Choroid plexus epithelial cell (primary cell): ENCODE measurements at regions not wholly inside any gene's neighbourhood (a gene's known extent, or its start where the extent isn't known, plus 50 kb on each side); places are given as distances from the start of the nearest gene placed in this dataset.
A peak's percentile ranks its signal among the peaks of the same experiment; 100 is the strongest.

Experiments used
- DNase-seq: peaks from one replicate; pipeline ENCODE4 v3.0.0-alpha.2; 2010; ENCODE audit warnings: low read depth
- H3K4me3 ChIP-seq: 2 replicates; pipeline ENCODE4 v1.5.1; 2011; ENCODE audit warnings: low read depth, mild to moderate bottlenecking, control low read depth, low read length, moderate library complexity
- TF ChIP-seq, protein P1 (sequence below): conservative IDR thresholded peaks from 2 replicates; pipeline ENCODE4 v1.5.1; 2011; ENCODE audit warnings: low read depth, mild to moderate bottlenecking, control low read depth, inconsistent platforms, low read length, moderate library complexity

DNA sequence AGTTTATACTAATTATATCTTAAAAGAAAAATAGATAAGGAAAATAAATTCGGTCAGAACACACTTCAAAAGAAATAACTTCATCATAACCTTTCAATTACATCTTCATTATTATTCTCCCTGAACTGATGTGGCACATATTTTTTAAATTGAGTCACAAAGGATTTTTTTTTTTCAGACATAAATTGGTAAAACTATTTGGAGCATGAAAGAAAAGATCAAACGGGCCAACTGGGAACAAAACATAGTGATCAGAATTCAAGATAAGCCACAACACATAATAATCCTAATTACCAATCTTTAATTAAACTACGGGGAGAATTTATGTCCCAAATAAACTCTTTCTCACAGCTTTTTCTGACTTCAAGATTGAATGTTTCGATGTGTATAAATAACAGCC is 258.2 kb upstream of the MAGI2 start:
- no peak overlapping the region for H3K4me3 ChIP-seq
- DNase-seq: no peak
- TF ChIP-seq, protein P1, sequence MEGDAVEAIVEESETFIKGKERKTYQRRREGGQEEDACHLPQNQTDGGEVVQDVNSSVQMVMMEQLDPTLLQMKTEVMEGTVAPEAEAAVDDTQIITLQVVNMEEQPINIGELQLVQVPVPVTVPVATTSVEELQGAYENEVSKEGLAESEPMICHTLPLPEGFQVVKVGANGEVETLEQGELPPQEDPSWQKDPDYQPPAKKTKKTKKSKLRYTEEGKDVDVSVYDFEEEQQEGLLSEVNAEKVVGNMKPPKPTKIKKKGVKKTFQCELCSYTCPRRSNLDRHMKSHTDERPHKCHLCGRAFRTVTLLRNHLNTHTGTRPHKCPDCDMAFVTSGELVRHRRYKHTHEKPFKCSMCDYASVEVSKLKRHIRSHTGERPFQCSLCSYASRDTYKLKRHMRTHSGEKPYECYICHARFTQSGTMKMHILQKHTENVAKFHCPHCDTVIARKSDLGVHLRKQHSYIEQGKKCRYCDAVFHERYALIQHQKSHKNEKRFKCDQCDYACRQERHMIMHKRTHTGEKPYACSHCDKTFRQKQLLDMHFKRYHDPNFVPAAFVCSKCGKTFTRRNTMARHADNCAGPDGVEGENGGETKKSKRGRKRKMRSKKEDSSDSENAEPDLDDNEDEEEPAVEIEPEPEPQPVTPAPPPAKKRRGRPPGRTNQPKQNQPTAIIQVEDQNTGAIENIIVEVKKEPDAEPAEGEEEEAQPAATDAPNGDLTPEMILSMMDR: no peak

DNA sequence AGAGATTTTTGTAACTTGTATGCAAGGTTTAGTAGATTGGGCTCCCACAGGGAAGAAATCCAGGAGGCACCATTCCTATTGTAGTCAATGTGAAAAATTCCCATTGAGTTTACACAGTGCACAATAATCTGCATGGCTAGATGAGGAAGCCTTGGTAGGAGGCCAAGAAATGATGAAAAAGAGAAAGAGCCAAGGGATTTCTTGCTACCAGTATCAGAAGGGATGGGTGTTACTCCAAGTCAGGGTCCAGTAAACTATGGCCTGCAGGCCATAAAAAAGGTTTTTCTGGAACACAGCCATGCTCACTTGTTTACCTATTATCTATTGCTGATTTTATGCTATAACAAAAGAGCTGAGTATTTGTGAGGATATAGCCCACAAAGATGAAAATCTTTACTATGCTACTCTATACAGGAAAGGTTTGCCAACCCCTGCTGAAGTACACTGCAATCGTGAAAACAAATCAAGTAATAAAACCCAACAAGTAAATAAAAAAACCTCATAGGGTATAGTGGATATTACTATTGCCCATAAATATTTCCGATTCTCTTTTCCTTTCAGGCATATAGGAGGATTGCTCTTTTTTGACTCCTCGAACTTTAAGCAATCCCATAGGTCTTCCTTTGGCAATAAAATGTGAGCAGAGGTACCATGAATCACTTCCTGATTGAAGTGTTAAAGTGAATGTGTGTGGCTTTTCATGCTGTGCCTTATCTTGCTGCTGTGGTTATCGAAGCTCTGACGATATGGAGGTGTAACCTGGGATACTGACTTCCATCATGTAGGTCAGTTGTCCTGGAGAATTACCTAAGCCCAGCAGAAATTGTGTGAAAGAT is 256.3 kb upstream of the MAGI2 start:
- peak; percentile 83 for DNase-seq
- H3K4me3 ChIP-seq: no peak overlapping the region
- TF ChIP-seq, protein P1: no peak

DNA sequence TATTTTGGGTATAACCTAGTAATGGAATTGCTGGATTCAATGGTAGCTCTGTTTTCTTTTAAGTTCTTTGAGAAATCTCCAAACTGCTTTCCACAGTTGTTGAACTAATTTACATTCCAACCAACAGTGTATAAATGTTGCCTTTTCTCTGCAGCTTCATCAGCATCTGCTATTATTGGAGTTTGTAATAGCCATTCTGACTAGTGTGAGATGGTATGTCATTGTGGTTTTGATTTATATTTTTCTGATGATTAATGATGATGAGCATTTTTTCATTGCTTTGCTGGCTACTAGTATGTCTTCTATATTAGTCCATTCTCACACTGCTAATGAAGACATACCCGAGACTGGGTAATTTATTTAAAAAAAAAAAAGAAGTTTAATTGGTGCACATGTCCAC is 248.6 kb upstream of the MAGI2 start:
- no peak overlapping the region for H3K4me3 ChIP-seq
- peak; percentile 29 for DNase-seq
- TF ChIP-seq, protein P1: no peak

DNA sequence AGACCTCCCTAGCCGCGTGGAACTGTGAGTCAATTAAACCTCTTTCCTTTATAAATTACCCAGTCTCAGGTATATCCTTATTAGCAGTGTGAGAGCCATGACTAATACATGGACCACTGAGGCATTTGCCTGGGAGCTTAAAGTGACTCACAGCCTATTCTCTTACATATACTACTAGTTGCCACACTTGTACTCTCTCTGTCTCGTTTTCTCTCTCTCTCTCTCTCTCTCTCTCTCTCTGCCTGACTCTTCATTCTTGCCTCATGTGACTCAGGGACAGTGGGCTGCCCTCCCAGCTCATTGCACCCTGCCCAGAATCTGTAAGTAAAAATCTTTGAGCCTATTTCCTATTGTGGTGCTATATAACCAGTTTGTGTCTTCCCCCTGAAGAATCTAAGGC is 238.5 kb upstream of the MAGI2 start:
- no peak overlapping the region for H3K4me3 ChIP-seq
- DNase-seq: peak; percentile 85
- TF ChIP-seq, protein P1: no peak

DNA sequence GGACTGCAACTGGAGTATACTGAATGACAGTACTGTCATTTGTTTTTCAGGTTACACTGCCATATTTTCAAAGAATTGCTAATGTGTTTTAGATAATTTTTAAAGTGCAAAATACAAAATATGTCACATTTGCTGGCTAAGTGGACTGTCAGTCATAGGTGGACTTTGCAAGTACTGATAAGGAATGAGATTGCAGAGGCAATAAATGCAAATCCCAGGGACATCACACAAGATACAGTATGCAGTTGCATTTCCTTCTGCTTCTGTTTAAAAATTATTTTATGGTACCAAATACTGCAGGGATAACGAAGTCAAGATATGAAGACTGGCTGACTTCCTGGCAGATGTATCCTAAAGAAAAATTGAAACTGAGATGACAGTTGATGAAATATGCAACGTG is 237.6 kb upstream of the MAGI2 start:
- TF ChIP-seq, protein P1: no peak
- DNase-seq: no peak
- H3K4me3 ChIP-seq: no peak overlapping the region

DNA sequence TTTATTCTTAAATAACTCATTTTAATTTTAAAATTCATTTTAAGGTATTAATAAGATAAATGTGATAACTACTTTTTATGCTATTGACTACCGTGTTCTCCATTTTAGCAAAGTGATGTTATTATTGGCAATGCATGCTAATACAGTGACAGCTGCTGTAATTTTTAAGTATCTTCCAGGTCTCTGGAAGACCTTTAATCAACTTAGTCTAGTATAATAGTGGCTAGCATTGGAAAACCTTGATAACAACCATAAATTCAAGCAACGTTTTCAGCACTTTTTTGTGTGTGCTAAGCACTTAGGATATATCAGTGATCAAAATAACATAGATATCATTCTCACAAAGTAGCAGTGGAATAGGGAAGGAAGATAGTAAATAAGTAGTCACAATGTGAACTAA is 230.9 kb upstream of the MAGI2 start:
- DNase-seq: no peak
- TF ChIP-seq, protein P1: no peak
- H3K4me3 ChIP-seq: no peak overlapping the region

DNA sequence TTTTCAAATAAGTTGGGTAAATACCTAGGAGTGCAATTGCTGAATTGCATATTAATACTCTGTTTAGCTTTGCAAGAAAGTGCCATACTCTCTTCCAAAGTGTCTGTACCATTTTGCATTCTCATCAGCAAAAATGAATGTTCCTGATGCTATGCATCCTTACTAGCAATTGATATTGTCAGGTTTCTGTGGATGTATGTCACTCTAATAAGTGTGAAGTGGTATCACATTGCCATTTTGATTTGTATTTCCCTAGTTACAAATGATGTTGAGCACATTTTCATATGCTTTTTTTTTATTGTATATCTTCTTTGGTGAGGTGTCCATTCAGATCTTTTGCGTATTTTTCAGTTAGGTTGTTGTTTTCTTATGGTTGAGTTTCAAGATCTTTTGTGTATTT is 230.4 kb upstream of the MAGI2 start:
- H3K4me3 ChIP-seq: no peak overlapping the region
- TF ChIP-seq, protein P1: no peak
- no peak for DNase-seq
